ENCODE measurements at regions not wholly inside any gene's neighbourhood (a gene's known extent, or its start where the extent isn't known, plus 50 kb on each side); places are given as distances from the start of the nearest gene placed in this dataset.
"Not testable (repeated sequence)": the region's sequence is repeated elsewhere in the genome, so short reads cannot be mapped to it uniquely, and the experiment has no call there.

DNA sequence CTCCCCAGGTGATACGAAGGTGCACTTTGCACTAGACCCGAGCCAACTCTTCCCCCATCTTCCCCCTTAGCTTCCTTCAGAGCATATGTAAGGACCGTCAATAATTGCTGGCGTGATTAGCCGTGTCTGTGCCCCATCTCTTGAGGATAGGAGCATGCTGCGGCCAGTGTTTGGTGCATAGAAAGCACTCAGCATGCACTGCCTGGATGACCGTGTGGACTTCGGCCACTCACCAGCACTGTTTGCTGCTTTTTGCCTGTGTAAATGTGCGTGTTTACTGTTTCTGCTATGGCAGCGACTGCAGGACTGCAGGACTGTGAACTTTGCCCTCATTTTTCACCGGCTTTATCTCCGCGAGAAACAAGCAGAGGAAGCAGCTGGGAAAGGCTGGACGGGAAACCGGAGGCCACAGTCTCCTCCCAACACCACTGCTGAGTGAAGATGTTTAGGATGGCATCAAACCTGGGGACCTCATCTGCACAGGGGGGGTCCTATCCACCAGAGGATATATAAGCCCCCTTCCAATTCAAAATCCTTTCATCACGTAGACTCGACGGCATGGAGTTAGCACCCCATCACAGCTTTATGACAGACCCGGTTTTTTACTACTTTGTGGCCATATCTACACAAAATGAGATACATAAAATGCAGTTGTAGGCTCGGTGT is 150.6 kb upstream of the AFDN start:
- no peak for DNase-seq

DNA sequence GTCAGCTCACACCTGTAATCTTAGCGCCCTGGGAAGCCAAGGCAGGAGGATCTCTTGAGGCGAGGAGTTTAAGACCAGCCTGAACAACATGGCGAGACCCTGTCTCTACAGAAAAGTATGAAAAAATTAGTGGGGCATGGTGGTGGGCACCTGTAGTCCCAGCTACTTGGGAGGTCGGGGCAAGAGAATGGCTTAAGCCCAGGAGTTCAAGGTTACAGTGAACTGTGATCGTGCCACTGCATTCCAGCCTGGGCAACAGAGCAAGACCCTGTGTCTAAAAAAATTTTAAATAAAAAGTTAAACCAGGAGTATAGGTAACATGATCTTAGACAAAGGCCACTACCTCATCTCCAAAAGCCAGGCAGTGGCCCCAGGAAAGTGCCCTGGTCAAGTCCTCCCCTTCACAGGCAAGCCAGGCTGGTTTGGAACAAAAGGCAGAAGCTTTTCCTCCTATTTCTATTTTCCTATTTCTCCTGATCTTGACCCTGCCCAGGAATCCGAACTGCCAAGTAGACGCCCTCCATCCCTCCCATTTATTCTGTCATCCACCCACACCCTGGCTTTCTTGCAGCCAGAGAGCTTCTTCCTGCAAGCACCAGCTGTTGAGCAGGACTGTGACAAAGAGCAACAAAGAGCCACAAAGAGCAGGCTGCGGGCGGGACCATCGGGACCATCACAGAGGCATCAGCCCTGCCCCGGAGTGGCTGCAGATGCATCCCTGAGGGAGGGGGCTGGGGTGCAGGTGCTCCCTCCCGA is 149.9 kb upstream of the AFDN start:
- DNase-seq: no peak

DNA sequence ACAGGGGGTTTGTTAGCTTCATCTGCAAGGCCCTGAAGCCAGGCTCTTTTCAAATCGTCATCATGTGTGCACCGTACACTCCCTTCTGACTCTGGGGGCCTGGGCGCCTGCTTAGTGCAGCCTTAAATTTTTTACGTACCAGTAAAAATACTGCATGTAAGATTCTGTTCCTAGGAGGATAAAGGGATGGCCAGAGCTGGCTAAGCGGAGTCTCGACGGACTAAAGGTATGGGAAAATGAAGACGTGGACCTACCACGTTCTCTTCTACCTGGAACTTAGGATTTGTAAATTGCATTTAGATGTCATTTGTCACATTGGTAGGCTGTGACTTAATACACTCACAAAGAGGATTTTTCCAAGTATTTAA is 149.3 kb upstream of the AFDN start:
- DNase-seq: no peak

DNA sequence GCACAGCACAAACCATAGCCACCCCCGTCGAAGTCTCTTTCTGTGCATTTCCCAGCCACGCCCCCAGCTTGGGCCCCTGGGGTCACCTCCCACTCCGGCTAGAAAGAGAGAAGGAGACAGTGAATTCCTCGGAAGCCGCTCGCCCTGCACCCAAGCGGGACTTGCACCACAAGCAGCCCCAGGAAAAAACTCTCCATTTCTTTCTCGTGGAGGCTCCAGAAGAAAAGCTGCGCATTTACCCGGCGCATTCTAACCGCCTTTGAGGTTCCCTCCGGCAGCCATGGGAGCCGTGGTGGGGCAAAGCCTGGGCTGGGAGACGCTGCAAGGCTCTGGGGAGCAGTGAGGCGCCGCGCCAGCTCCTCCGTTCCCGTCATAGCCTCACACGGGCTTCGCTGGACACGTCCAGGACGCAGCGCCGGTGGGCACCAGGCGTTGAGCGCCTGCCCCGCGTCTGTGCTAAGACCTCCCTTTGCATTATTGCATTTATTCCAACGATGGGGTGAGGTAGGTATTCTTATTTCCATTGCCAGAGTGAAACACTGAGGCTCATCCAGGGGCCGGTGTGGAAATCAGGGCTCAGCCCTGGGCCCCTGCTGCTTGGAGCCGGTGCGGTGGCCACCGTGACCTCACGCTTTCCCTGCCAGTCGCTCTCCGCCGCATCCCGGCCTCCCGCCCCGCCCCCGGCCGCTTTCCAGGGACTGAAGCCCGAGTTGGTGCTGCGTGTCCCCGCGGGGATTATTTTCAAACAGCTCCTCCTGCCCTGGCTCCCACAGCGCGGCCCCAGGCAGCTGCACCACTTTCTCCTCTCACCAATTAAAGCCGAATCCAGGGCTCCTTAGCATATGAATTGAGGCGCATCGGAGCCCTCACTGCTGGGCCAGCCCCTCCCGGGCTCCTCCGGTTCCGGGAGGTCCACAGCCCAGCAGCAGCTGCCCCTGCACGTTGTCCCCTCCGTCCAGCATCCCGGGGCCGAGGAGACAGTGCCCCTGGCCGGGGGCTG is 148.3 kb upstream of the AFDN start:
- DNase-seq: peak; percentile 54

DNA sequence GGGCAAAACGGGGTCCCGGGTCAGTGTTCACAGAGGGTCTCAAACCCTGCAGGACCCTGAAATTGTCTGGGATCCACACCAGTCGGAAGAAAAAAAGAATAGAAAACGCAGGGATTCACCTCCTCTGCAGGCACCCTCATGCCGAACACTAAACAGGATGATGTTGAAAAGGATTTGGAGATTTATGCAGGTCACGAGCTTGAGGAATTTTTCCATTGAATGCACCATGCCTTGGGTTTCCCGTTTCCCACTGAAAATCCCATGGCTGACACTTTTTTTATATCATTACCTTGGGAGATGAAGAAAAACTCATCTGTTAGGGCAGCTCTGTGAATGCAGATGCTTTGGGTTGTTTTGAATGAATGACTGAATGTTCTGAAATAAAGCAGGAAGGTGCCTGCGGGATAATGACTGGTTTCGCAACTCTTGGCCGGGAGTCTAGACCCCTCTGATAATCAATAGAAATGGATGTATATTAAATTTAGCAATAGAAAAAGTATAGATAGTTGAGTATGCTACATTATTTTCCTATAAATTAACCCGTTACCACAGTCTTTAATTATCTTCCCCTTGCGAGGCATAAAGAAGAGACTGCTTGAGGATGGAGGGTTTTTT is 147.5 kb upstream of the AFDN start:
- DNase-seq: no peak

DNA sequence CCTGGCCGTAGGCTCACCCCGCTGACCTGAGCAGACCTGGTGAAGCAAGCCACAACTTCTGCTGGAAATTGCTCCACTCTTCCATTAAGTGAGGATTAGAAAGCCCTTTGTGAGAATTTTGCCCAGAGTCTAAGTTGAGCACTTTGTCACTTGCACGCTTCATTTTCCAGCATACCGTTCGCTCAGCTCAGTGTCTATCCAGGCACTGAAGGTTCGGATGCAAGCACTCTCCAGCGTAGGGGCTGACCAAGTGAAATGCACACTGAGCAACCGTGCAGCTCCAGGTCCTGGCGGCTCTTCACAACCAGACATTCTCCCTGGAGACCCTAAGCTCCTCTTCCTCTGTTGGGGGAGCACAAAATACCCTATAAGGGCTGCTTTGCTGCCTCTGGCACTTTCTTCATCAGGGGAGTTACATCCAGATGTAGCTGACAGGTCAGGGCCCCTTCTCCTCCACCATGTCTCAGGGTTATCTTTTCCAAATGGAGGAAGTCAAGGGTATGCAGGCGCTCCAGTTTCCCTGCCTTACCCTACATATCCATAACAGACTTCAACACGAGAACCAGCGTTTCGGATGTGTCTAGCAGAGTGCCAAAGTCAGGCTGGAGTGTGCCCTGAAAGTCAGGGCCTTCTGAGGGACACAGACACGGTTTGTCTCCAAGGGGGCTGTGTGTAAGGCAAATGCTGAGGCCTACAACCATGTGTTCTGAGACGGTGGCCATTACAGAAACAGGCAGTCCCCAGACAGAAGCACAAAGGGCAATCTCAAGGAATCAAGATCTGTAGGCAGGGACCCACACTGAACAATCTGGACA is 146.7 kb upstream of the AFDN start:
- DNase-seq: no peak

DNA sequence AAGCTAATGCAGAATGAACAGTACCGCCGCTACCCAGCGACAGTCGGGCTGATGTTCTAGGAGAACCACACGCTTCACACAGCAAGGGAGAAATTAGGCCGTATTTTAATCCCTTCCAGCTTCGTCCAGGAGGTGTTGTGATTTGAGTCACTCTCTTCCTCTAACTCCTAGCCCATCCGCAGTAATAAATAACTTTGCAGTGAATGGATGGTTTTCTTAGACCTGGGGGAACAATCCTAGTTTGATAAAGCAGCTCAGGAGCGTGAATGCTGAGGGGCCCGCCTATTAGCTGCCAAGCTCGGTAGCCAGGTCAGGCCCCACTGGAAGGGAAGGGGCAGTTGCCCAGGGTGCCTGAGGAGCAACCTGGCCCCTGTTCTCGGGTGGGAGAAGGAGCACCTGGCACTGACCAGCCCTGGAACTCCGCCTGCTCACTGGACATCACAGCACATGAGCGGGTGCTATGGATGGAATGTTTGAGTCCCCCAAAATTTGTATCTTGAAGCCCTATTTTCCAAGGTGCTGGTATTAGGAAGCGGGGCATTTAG is 146.0 kb upstream of the AFDN start:
- no peak for DNase-seq

DNA sequence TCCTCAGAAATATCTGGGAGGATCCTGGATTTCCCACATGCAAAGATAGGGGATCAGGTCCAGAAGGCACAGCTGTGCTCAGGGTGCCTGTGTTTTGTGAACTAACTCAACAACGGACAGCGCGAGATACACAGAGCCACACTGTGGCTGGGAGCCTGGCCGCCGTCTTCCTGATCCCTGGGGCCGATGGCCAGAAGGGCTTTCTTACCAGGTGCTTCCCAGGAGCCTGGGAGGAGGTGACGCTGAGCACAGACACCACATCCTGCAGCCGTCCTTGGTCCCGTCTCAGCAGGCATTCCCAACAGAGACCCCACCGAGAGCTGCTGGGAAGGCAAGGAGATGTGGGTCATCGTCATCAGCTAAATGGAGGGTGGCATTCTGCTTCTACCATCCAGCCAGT is 144.6 kb upstream of the AFDN start:
- no peak for DNase-seq

DNA sequence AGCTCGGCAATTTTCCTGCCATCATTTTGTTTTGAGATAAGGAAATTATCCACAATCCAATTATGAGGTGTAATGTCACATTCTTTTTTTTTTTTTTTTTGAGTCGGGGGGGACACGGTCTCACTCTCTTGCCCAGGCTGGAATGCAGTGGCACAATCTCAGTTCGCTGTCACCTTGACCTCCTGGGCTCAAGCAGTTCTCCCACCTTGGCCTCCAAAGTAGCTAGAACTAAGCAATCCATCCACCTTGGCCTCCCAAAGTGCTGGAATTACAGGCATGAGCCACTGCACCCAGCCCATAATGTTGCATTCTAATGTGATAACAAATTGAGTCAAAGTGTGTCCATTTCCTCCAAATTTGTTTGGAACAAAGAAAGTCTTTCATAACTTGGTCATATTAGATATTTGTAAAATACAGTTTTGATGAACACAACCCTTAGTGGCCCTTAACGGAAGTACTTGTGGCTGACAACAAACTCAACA is 144.1 kb upstream of the AFDN start:
- DNase-seq: no peak

DNA sequence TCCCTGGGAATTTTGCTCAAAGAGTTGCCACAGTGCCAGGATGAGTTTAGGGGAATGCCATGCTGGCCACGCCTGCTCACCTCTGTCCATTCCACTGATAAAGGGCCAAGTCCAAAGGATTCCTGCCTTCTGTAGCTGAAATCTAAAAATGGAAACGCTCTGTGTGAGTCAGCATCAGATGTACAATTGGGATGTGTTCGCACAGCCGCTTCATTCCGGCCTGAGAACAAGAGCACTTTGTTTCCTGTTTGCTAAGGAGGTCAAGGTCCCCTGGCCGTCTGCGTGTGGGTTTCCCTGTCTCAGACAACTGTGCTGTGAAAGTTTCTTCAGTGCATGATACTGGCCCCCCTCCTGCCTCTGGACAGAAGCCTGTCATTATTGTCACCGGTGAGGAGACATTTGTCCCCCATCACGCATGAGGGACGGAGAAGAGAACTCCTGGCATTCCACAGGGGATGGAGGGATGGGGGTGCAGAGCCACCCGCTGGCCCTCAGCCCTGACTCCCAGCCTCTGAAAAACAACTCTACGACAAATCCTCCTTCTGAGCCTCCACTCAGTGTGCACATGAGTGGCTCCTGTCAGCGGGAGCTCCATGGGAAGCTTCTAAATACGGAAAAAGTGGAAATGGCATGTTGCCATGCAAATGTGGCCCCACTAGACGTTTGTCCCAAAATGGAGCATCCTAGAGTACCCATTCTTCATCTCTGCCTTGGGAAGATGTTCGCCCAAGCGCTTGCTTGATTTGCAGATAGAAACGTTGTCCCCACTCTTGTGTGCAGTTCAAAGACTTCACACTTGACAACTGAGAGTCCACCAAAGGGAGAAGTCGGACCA is 143.5 kb upstream of the AFDN start:
- no peak for DNase-seq

DNA sequence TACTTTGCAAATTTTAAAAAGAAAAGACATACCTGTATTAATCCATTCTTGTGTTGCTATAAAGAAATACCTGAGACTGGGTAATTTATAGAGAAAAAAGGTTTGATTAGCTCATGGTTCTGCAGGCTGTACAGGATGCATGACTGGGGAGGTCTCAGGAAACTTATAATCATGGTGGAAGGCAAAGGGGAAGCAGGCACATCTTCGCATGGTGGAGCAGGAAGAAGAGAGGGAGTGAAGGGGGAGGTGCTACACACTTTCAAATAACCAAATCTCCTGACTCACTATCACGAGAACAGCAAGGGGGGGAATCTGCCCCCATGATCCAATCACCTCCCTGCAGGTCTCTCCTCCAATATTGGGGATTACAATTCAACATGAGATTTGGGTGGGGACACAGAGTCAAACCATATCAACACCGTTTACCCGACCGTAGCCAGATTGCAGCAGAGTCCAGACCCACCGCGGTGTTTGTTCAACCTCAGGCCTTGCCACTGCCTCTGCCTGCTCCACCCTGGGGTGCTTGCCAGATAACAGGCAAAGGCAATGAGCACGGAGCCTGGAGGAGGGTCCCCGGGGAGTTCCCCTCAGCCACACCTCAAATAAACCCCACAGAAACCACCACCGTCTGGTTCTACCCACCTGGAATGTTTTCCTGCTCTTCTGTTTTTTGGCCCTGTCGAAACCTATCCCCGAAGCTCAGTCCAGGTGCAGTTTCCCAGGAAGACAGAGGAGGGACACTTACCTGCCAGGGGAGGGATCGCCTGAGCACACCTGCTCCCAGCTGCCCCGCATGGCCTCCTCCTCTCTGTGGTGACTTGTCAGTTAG is 142.2 kb upstream of the AFDN start:
- DNase-seq: no peak

DNA sequence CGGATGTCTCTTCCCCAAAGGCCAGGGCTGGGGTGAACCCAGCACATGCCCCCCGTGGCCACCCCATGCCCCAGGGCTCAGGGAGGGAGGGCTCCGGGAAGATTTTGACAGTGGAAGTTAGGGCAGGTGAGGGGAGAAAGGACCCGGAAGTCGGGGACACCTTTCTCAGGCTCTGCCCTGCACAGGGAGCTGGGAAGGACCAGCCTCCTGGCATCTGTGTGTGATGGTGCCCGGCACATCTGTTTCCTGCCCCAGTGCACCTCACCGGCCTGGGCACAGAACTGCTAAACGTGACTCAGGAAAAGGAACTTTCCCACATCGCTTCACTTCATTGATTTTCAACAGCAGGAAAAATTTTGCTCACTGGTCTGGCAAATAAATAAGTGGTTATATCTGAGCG is 141.1 kb upstream of the AFDN start:
- DNase-seq: no peak

DNA sequence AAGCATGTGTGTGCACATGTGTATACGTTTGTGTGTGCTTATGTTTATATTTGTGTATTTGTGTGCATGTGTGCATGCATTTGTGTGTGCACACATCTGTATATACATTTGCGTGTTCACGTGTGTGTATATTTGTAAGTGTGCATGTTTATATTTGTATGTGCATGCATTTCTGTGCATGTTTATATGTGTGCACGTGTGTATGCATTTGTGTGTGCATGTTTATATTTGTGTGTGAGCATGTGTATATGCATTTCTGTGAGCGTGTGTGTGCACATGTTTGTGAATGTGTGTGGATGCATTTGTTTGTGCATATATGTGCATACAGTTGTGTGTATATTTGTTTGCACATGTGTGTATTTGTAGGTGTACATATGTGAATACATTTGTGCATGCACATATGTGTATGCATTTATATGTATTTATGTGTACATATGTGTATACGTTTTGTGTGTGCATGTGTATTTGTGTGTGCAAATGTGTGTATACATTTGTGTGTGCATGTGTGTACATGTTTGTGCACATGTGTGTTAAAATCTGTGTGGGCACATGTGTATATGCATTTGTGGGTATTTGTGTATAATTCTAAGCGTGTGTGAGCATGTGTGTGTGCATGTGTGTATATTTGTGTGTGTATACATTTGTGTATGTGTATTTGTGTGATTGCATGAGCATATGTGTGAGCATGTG is 140.4 kb upstream of the AFDN start:
- DNase-seq: no peak

DNA sequence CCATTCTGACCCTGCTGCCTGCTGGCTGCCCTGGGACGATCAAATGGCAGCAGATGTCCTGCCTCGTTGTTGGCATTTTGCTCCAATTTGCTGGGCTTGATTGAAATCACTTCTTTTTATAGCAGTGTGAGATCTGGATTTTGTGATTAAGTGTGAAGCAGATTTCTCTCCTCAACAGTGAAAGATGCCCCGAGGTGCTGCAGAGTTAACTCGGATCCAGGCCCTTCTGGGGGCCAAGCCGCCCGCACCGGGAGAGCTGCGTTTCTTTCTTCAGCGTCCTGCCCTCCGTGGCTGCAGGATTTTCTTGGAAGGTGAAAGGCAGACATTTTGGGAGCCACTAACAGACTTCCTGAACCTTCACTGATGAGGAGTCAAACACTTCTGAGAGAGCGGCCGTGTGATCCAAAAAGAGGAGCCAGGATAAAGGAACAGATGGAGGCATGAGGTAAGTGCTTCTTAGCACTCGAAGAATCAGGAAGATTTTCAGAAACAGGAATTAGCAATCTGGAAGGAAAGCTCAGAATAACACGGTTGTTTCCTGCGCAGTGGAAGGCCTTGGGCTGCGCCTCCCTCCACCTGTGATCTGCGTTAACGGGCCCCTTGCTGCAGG is 139.5 kb upstream of the AFDN start:
- DNase-seq: peak; percentile 25

DNA sequence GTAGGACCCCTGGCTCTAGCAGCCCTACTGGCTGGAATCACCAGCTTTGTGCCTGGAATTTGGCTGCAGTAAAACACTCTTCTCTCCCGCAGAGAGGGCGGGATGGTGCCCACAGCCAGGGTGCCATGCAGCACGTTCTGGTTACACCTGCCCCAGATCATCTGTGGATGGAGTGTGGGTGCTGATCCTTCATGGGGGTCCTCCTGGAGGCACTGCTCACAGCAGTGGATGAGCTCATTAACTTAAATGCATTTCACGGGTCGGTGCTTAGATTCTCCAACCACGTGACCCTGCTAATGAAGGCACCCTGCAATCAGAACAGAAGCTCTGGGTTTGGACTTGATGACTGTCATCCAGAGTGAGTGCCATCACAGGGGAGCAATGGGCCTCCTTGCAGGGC is 138.6 kb upstream of the AFDN start:
- DNase-seq: peak; percentile 29

DNA sequence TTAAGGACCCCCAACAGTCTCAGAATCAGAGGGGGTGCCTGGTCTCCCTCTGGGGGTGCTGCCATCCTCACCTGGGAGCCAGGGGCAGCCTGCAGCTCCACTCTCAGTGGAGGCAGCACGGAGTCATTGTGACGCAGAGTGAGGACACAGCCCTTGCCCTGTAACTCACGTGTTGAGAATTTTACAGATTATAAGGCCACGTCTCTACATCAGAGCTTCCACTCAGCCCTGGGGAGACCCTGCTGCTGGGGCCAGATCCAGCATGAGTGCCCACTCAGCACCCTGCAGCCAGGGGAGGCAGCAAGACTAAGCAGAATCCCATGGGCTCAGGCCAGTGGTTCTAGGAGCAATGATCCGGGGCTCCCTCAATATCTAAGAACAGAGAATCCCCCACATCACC is 137.4 kb upstream of the AFDN start:
- no peak for DNase-seq

DNA sequence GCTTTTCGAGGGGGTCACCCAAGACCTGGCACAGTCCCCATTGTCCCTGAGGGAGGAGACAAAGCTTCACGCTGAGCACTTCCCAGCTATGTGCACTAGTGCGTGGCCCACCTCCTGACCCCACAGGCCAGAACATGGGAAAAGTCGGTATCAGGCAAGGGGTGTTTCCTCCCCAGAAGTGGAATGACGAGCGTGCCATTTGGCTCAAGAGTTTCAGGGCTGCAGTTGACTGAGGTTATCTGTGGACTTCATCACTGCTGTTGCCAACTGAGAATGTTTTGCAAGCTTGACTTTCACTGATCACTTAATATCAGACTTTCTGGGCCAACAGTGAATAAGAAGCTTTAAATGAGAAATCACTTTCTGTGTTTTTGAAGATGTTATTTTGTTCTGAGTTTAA is 137.0 kb upstream of the AFDN start:
- DNase-seq: no peak

DNA sequence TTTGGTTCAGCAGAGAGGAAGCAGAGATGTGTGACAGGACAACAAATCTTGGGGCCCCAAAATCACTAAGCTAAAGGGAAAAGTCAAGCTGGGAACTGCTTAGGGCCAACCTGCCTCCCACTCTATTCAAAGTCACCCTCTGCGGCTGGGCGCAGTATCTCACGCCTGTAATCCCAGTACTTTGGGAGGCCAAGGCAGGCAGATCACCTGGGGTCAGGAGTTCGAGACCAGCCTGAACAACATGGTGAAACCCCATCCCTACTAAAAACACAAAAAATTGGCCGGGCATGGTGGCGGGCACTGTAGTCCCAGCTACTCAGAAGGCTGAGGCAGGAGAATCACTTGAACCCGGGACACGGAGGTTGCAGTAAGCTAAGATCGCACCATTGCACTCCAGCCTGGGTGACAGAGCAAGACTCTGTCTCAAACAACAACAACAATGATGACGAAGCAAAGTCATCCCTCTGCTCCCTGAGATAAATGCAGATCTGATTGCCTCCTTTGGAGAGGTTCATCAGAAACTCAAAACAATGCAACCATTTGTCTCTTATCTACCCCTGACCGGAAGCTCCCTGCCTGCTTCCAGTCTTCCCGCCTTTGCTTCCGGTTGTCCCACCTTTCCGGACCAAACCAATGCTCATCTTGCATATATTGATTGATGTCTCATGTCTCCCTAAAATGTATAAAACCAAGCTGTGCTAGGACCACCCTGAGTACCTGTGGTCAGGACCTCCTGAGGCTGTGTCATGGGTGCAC is 136.4 kb upstream of the AFDN start:
- DNase-seq: not testable (repeated sequence)
